Thyroid gland (tissue), 4 donors: ENCODE measurements at regions not wholly inside any gene's neighbourhood (a gene's known extent, or its start where the extent isn't known, plus 50 kb on each side); places are given as distances from the start of the nearest gene placed in this dataset.
A peak's percentile ranks its signal among the peaks of the same experiment; 100 is the strongest.
"Not testable (repeated sequence)": the region's sequence is repeated elsewhere in the genome, so short reads cannot be mapped to it uniquely, and the experiment has no call there.

ENCODE experiments used
- DNase-seq, 2 donors: peaks; one replicate each; pipeline ENCODE4 v3.0.0-alpha.2; 2019
- H3K27ac ChIP-seq, 3 donors: fragments of 200-600 bp; sonication (generic); 1 replicate in 2 of 3; 2 replicates in 1 of 3; pipeline ENCODE4 v1.5.1; 2016 to 2019; ENCODE audit warnings: mild to moderate bottlenecking in 1 of 3, moderate library complexity in 1 of 3
- H3K27me3 ChIP-seq: fragments of 200-600 bp; sonication (generic); one replicate; pipeline ENCODE4 v1.5.1; 2019
- H3K36me3 ChIP-seq, 2 donors: fragments of 200-600 bp; sonication (generic); one replicate each; pipeline ENCODE4 v1.5.1; 2016 to 2019
- H3K4me1 ChIP-seq, 2 donors: fragments of 200-600 bp; sonication (generic); one replicate each; pipeline ENCODE4 v1.5.1; 2017 to 2019
- H3K4me3 ChIP-seq, 3 donors: fragments of 200-600 bp; sonication (generic); replicated peaks in 1 of 3; 1 replicate in 2 of 3; 2 replicates in 1 of 3; pipeline ENCODE4 v1.5.1; 2016; ENCODE audit warnings: mild to moderate bottlenecking in 1 of 3
- H3K9me3 ChIP-seq: fragments of 200-600 bp; sonication (generic); one replicate; pipeline ENCODE4 v1.5.1; 2017
- CTCF ChIP-seq, 6 experiments: fragments of 200-600 bp in 3 of 6; fragments of 450-650 bp in 3 of 6; sonication (generic) in 3 of 6; IDR thresholded peaks; one replicate each; pipeline ENCODE4 v1.5.1; 2016 to 2019; ENCODE audit warnings: antibody characterized with exemption in 6 of 6, mild to moderate bottlenecking in 2 of 6, inconsistent platforms in 1 of 6, moderate library complexity in 1 of 6
- POLR2A ChIP-seq, 2 donors: fragments of 450-650 bp; IDR thresholded peaks; one replicate each; pipeline ENCODE4 v1.6.1; 2017; ENCODE audit warnings: antibody characterized with exemption in 2 of 2, mild to moderate bottlenecking in 2 of 2, moderate library complexity in 1 of 2
- WGBS, 2 donors: methylation state at CpG; one replicate each; pipeline ENCODE4 v1.1.5; 2017; 5-methylcytosine and 5-hydroxymethylcytosine counted together
- intact Hi-C: fragments of 100-400 bp; cut with DNase I; formaldehyde crosslinking; loops from one replicate; pipeline ENCODE4 v1.15.1; 2023

- H3K4me1 ChIP-seq, result peaks cover 0 to 13% of the 10 kb centered on the region in 2 donors
- H3K36me3 ChIP-seq, result no peaks in the 10 kb centered on the region
- no peak overlapping the region for H3K4me3 ChIP-seq
- no peaks in the 10 kb centered on the region for H3K9me3 ChIP-seq
- intact Hi-C loops, result no loop called here
- no peak overlapping the region for H3K27ac ChIP-seq
- peak in 1 of 2 donors; percentile 29 for DNase-seq
- no peaks in the 10 kb centered on the region for H3K27me3 ChIP-seq
- no peak for TF ChIP-seq CTCF (IDR thresholded peaks at IDR 0.05)
- no peak for TF ChIP-seq POLR2A (IDR thresholded peaks at IDR 0.05)
- 76 to 77% methylated on average over 4 of the region's 4 CpGs for WGBS, 2 donors
These were observed 103.8 kb downstream of the TRIM43 start for GRCh38 chr2:95695613-95696012.

- TF ChIP-seq CTCF (IDR thresholded peaks at IDR 0.05) (no peak), POLR2A (IDR thresholded peaks at IDR 0.05) (no peak)
- DNase-seq, result no peak
- WGBS, 2 donors, result 72 to 74% methylated on average over 4 of the region's 4 CpGs
- H3K9me3 ChIP-seq, result no peaks in the 10 kb centered on the region
- no peaks in the 10 kb centered on the region for H3K27me3 ChIP-seq
- intact Hi-C loops, result no loop called here
- no peaks in the 10 kb centered on the region for H3K36me3 ChIP-seq
- no peak overlapping the region for H3K4me3 ChIP-seq
- no peak overlapping the region for H3K27ac ChIP-seq
- H3K4me1 ChIP-seq, result peaks cover 0 to 13% of the 10 kb centered on the region in 2 donors
These were observed 106.3 kb downstream of the TRIM43 start for GRCh38 chr2:95698146-95698545.

GRCh38 chr2:95699201-95700184, 107.7 kb downstream of the TRIM43 start:
- DNase-seq, H3K27ac ChIP-seq, intact Hi-C loops, H3K36me3 ChIP-seq, H3K9me3 ChIP-seq, H3K4me3 ChIP-seq, H3K27me3 ChIP-seq: not testable (repeated sequence)
- peaks cover 0 to 13% of the 10 kb centered on the region in 2 donors for H3K4me1 ChIP-seq
- 84 to 85% methylated on average over 5 of the region's 5 CpGs for WGBS, 2 donors

- no peak for TF ChIP-seq POLR2A (IDR thresholded peaks at IDR 0.05)
- no peak for TF ChIP-seq CTCF (IDR thresholded peaks at IDR 0.05)
- DNase-seq, result no peak
- Histone ChIP-seq H3K27ac (no peak overlapping the region), H3K27me3 (no peaks in the 10 kb centered on the region), H3K4me3 (no peak overlapping the region), H3K9me3 (no peaks in the 10 kb centered on the region), H3K36me3 (no peaks in the 10 kb centered on the region), H3K4me1 (peaks cover 0 to 9% of the 10 kb centered on the region in 2 donors)
- intact Hi-C loops, result no loop called here
- 79 to 88% methylated on average over 4 of the region's 4 CpGs for WGBS, 2 donors
These were observed 108.7 kb downstream of the TRIM43 start for GRCh38 chr2:95700519-95700918.

GRCh38 chr2:95702471-95702870, 110.7 kb downstream of the TRIM43 start:
- Histone ChIP-seq H3K9me3 (no peaks in the 10 kb centered on the region), H3K27me3 (no peaks in the 10 kb centered on the region), H3K4me1 (peaks cover 0 to 9% of the 10 kb centered on the region in 2 donors), H3K4me3 (no peak overlapping the region), H3K27ac (no peak overlapping the region), H3K36me3 (no peaks in the 10 kb centered on the region)
- DNase-seq, result no peak
- intact Hi-C loops, result no loop called here
- WGBS, 2 donors, result 92 to 95% methylated on average over 7 of the region's 7 CpGs
- TF ChIP-seq POLR2A (IDR thresholded peaks at IDR 0.05), result no peak
- no peak for TF ChIP-seq CTCF (IDR thresholded peaks at IDR 0.05)

- H3K36me3 ChIP-seq, H3K9me3 ChIP-seq, H3K27ac ChIP-seq, H3K4me3 ChIP-seq, DNase-seq, H3K27me3 ChIP-seq, intact Hi-C loops, H3K4me1 ChIP-seq: not testable (repeated sequence)
- 85 to 94% methylated on average over 2 of the region's 2 CpGs for WGBS, 2 donors
These were observed 115.4 kb downstream of the TRIM43 start for GRCh38 chr2:95707161-95707560.
